Fibroblast of mammary gland (primary cell): ENCODE measurements at regions not wholly inside any gene's neighbourhood (a gene's known extent, or its start where the extent isn't known, plus 50 kb on each side); places are given as distances from the start of the nearest gene placed in this dataset.

Experiments
- DNase-seq: peaks from one replicate; pipeline ENCODE4 v3.0.0-alpha.2; 2010; ENCODE audit warnings: low read depth
- H3K4me3 ChIP-seq: 2 replicates; pipeline ENCODE4 v1.5.1; 2011; ENCODE audit warnings: low read depth, mild to moderate bottlenecking, low read length, moderate library complexity; ENCODE audit not compliant: control insufficient read depth
- TF ChIP-seq, protein P1 (sequence below): conservative IDR thresholded peaks from 2 replicates; pipeline ENCODE4 v1.5.1; 2011; ENCODE audit warnings: low read depth, low read length, inconsistent platforms; ENCODE audit not compliant: control insufficient read depth, insufficient read depth

DNA sequence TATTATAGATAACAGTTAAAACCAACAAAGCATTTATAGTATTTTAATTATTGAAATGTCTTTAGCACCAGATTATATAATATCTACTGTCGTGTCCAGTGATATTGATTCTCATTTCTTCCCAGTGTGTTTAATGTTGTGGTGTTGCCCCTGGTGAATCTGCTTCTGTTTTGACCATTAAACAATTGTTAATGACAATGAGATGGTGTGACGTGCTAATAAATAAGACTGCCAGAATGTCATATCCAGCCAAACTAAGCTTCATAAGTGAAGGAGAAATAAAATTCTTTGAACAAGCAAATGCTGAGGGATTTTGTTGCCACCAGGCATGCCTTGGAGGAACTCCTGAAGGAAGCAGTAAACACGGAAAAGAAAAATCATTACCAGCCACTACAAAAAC is 480.0 kb upstream of the ROBO1 start:
- H3K4me3 ChIP-seq = no peak overlapping the region
- TF ChIP-seq, protein P1, sequence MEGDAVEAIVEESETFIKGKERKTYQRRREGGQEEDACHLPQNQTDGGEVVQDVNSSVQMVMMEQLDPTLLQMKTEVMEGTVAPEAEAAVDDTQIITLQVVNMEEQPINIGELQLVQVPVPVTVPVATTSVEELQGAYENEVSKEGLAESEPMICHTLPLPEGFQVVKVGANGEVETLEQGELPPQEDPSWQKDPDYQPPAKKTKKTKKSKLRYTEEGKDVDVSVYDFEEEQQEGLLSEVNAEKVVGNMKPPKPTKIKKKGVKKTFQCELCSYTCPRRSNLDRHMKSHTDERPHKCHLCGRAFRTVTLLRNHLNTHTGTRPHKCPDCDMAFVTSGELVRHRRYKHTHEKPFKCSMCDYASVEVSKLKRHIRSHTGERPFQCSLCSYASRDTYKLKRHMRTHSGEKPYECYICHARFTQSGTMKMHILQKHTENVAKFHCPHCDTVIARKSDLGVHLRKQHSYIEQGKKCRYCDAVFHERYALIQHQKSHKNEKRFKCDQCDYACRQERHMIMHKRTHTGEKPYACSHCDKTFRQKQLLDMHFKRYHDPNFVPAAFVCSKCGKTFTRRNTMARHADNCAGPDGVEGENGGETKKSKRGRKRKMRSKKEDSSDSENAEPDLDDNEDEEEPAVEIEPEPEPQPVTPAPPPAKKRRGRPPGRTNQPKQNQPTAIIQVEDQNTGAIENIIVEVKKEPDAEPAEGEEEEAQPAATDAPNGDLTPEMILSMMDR = no peak
- DNase-seq = no peak

DNA sequence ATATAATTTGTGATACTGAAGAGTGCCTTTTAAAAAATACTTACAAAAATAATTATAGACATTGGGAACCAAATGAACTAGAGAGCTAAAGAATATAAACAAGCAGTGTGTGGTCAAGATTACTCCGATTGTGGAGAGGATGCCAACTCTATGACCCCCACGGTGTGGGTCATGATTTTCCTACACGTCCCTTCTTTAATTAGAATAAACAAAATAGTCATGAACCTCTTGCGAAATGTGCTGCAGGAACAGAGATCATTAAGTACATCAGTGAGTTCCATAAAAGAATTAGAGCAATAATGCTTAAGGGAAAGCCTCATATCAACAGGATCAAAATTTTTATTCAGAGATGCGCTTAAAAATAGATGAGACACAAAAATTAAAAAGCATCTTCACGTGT is 476.6 kb upstream of the ROBO1 start:
- peak; percentile 86 for DNase-seq
- no peak overlapping the region for H3K4me3 ChIP-seq
- TF ChIP-seq, protein P1 = no peak

DNA sequence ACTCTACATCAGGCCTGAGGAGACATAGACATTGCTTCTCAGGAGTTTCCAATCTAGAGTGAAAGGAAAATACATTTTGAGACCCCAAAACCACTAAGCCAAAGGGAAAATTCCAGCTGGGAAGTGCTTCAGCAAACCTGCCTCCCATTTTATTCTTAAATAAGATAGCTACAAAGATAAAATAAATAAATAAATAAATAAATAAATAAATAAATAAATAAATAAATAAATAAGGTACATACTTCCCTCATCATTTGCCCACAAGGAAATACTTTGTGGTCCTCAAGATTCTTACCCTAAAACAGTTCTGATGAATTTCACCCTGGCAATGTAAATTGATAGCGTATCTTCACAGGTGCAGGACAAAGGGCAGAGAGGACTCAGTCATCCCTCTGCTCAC is 474.0 kb upstream of the ROBO1 start:
- no peak for DNase-seq
- H3K4me3 ChIP-seq = no peak overlapping the region
- TF ChIP-seq, protein P1 = no peak

DNA sequence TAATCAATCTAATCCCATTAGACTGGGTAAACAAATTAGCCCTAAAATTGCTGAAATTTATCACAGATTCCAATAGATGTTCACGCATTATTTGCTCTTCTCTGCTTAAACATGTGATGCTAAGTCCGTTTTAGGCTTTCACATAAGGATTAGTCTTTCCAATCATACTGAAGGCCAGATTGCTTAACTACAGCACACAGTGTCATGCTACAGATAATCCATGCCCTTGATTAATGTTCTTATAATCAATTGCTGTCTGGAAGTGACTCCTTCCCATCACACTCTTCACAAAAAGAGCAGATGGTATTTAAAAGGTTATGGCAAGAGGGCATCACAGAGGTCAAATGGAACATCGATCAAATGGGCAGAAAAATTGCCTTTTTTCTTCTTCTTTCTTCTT is 471.5 kb upstream of the ROBO1 start:
- TF ChIP-seq, protein P1 = no peak
- no peak overlapping the region for H3K4me3 ChIP-seq
- no peak for DNase-seq

DNA sequence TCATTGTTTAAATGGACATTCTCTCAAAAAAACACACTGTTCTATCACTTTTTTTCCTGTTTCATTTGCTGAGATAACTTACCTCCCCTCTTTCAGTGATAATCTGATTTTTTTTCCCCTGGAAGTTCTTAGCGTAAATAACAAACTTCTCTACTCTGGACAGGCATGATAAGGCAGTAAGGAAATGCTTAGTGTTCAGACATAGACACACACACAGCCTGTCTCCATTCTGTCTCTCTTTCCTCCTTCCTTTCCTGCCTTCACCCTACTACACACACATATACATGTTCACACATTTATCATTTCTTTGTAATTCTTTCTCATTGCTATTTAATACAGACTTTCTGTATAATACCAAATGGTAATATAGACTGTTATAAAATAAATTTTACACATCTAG is 470.8 kb upstream of the ROBO1 start:
- DNase-seq = no peak
- TF ChIP-seq, protein P1 = no peak
- no peak overlapping the region for H3K4me3 ChIP-seq

DNA sequence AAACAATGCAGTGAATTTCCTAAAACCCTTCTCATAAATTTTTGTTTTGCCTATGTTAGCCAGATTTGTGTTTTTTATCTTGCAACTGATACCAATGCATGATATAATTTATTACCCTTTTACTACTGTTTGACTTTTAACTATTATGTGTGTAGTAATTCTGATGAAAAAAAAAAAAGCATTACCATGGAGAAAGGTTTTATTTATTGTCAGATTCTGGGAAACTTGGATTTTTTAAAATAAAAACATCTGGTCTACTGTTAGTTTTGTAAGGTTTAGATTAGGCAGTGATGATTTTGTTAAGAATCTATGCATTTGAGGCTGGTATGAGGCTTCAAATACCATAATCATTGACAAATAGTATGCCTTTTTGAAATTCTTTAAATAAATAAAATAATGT is 470.4 kb upstream of the ROBO1 start:
- TF ChIP-seq, protein P1 = no peak
- peak; percentile 39 for DNase-seq
- H3K4me3 ChIP-seq = no peak overlapping the region

DNA sequence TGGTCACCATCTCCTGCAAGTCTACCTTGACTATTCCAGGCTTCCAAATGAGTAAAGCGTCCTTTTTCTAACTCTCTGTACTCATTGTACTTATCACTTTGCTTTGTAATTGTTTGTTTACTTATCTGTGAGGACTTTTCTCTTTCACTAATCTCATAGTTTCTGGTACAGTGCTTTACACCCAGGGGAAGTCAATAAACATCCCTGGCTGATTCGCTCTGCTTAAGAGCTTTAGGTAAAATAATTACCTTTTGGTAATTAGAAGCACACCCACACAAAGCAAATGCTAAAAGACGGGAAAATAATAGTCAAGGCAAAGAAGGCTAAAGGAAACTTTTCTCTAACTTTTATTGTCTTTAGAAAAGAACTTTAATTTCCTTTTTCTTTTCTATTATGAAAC is 466.9 kb upstream of the ROBO1 start:
- TF ChIP-seq, protein P1 = no peak
- no peak overlapping the region for H3K4me3 ChIP-seq
- DNase-seq = no peak
